T-helper 1 cell (primary cell): ENCODE measurements at regions not wholly inside any gene's neighbourhood (a gene's known extent, or its start where the extent isn't known, plus 50 kb on each side); places are given as distances from the start of the nearest gene placed in this dataset.

Experiments used
- DNase-seq, 5 donors: peaks; one replicate each; pipeline ENCODE4 v3.0.0-alpha.2; 2012 to 2020

DNA sequence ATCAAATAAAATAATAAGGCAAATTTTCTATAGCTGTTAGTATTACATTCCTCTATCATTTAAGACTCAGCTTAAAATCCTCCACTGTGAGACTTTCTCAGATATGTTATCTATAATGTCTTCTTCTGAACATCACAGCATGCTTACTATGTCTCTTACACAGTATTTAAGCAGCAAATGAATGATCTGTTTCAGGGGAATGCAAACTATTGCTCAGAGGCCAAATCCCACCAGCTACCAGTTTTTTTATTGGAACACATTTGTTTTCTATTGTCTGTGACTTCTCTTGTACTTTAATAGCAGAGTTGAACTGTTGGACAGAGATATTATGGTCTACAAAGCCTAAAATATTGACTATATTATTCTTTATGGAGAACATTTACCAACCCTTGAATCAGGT lies 59.6 kb downstream of the C3orf38 start:
- no peak for DNase-seq

DNA sequence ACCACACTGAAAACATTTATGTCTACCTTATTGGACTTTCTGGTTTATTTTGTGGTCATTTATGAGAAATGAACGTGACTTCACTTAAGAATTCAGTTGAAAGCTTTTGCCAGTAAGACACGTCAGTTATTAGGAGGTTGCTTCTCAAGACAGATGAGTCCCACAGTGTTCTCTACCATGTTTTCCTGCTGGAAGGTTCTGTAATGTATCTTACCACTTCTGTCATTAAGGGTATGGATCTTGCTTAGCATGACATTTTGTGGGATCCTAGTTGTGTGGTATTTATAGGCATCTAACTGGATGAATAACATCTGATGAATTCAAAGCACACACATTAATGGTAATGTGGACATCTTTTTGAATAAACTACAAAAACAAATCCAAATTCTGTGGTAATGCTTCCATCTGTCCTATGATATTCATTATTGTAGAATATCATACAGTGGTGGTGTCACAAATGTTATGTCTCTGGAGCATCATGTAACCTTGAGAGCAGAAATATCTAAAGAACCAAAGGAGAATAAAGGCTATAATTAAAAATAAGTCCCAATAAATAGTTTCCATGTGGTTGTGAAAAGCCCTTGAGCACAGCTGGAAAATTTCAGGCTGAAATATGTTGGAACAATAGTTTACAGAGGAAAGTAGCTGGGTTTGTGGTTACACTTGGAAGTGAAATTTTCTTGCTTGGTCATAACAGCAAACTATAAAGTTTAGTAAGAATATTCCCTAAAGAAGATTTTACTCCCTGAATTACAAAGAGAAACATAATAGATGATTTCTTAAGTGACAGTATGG lies 61.5 kb downstream of the C3orf38 start:
- no peak for DNase-seq

DNA sequence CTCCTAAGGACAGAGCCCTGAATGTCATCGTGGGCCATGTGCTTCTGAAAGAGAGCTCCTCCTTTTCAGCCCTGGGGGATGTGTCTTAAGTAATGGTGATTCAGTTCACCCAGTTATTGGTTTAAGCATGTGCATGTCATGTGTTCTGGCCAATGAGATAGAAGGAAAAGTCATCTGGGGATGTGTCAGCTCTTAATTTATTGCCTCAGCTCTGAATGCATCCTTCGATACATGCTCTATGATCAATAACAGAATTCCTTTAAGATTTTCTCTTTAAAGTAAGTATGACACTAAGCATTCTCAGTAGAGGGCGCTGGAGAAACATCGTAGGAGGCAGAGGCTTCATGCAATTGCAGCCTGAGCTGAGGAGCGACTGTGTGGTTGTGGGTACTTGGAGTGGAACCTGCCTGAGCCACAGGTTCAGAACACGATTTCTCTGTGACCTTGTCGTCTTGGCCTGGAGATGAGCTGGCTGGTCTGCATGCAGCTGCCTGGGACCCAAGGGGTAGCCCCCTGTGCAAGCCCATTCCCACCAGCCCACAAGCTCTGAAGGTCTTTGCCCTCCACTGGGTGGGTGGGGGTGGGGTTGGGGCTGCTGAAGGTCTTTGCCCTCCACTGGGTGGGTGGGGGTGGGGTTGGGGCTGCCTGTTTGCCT lies 69.5 kb downstream of the C3orf38 start:
- DNase-seq = peak in 1 of 5 donors; percentile 8

DNA sequence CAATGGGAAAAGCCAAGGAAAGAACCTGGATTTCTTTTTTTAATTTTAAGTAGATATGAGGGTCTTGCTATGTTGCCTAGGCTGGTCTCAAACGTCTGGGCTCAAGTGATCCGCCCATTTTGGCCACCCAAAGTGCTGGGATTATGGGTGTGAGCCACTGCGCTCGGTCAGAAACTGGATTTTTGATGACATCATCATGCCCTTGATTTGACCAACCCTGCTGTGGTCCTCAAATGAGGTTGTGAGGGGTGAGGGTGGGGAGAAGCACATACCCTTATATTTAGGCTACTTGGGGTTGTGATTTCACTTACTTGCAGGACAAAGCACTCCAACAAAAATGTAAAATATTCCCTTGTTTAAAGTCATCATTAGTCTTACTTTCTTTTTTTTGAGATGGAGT lies 70.4 kb downstream of the C3orf38 start:
- no peak for DNase-seq

DNA sequence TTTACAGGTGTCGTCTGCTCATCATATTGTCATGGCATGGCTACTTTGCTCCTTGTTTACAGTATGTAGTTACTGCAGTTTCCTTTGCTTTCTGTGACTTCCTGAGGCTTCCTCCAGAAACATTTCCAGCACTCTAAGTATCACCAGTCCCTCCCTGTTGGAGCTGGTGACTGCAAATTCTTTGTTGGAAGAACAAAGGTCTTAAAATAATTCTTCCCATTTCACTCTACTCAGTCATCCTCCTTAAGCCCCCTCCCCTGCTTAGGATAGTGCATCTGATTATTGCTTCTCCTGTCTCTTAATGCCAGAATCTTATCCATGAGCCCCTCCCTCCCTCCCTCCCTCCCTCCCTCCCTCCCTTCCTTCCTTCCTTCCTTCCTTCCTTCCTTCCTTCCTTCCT lies 72.0 kb downstream of the C3orf38 start:
- no peak for DNase-seq

- no peak for DNase-seq
These were observed 72.6 kb downstream of the C3orf38 start for GRCh38 chr3:88222343-88222742.

- no peak for DNase-seq
These were observed 75.7 kb downstream of the C3orf38 start for GRCh38 chr3:88225326-88226008.

GRCh38 chr3:88226910-88227309 lies 77.2 kb downstream of the C3orf38 start:
- DNase-seq = no peak

- no peak for DNase-seq
These were observed 80.9 kb downstream of the C3orf38 start for GRCh38 chr3:88230638-88231037.

DNA sequence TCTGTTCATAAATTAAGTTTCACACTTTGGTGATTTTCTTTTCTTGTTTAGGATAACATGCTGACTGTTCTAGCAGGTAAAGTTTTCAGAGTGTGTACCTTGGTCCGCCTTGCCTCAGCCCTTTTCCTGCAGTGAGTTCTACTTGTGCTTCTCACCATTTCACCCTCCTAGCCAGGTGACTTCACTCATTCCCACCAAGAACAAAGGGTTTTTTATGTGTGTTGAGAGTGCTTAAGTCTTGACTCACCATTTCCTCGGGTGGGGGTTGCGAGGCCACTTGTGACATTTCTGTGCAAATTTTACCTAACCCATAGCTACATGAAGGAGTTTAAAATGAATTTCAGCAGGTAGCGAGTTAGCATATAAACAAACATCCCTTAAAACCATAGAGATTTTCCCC lies 81.4 kb downstream of the C3orf38 start:
- no peak for DNase-seq

DNA sequence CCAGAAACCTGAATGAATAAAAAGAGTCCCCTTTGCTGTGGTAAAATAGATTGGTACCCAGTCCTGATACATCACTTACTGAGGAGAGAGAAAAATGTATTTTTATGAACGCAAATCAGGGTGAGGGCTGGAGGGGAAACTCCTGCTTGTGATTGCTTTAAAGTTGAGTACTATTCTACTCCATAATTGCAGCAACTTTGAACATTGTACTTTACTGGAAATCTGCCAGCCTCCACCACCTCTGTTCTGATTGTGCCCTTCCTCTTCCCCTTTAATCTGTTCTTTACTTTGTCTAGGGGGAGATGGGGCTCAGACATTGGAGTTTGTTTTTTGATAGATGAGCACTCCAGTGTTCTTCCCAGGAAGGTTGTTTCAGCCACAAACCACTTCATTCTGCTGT lies 81.9 kb downstream of the C3orf38 start:
- no peak for DNase-seq

- no peak for DNase-seq
These were observed 85.3 kb downstream of the C3orf38 start for GRCh38 chr3:88235102-88235501.

DNA sequence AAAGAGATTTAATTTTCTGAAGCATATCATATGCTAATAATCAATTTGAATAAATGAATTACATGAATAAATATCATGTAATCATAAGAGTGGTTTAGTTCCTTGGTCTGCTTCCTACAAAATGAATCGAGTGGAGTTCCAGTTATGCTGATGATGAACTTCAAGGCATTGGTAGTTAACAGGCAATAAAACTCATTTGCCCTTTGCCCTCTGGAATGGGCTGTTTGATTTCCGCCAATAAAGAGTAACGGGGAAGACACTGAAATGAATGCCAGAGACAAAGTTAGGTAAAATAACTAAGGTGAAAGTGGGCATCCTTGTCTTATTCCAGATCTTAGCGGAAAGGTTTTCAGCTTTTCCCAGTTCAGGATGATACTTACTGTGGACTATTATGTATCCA lies 90.1 kb downstream of the C3orf38 start:
- no peak for DNase-seq

DNA sequence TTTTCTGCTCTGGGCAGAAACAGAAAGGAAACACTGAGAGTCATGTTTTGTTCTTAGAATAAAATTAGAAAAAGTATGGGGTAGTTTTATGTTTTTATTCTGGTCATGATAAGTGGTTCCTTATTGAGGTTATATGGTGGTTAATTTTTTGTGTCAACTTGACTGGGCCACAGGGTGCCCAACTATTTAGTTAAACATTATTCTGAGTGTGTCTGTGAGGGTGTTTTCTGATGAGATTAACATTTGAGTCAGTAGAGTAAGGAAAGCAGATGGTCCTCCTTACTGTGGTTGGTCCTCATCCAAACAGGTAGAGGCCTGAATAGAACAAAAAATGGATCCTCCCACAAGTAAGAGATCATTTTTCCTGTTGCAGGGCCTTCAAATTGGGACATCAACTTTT lies 98.9 kb downstream of the C3orf38 start:
- no peak for DNase-seq

DNA sequence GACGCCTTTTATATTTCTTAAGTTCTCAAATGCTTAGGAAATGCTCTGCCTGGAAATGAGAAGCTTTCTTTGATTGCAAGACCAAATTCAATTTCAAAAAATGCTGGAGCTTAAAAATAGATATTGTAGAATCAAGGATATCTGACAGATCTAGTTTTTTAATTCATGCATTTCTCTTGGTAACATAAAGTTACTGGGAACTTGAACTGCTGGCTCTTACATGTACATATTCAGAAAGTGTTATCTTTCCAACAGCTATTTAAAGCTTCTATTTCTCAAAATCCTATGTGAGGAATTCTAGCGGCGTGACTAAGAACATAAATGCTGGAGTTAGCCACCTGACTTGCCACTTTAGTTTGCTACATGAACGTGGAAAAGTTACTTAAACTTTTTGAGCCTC lies 109.3 kb downstream of the C3orf38 start:
- no peak for DNase-seq

DNA sequence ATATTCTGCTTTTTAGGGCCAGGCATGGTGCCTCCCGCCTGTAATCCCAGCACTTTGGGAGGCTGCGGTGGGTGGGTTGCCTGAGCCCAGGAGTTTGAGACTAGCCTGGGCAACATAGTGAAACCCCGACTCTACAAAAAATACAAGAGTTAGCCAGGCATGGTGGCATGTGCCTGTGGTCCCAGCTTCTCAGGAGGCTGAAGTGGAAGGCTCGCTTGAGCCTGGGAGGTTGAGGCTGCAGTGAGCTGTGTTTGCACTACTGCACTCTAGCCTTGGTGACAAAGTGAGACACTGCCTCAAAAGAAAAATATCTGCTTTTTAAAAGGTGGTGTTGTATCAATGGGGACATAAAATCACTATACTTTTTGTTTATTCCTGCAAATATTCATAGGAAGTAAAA lies 112.8 kb downstream of the C3orf38 start:
- DNase-seq = no peak

DNA sequence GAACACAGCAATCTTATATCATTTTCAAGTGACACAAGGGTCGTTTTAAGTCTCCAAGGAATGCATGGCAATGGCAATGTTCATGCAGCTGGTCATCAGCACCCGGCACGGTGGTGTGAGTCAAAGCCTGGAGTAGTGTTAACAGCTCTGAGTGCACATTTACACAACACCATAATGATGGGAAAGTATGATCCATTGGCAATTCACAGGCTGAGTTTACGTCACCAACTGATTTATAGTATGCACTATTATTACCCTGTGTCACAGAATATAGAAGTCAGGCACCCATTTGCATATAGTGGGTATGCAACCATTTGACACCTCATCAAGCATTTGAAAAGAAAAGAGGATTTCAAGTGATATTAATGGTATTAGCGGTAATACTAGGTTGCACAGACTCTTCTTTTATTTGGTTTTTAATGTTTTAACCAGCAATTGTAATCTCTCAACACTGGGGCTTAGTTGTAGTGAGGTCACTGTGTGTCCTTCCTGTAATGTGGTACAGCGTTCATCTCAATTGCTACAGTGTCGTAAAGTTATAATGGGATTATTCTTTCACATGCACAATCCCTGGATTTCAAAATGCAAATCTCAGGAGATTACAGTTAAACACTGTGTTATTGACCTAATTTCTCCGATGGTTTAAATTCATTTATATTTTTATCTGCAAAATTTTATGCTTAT lies 113.8 kb downstream of the C3orf38 start:
- DNase-seq = no peak

DNA sequence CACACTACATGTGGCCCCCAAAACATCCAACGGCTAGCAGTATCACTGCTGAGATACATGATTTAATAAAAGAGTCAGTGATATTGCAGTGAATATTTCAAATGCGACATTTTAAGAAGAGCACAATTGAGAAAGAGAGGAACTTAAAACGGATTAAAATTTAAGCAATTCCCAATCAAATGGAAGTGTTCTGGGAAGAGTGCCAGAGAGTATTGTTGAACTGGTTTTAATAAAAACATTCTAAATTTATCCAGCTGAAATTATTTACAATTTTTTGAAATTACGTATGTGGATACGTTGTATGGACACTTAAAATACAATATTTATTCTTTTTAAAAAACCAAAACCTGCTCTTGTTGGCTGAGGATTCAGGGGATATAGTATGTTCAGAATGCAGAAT lies 117.7 kb downstream of the C3orf38 start:
- DNase-seq = no peak

DNA sequence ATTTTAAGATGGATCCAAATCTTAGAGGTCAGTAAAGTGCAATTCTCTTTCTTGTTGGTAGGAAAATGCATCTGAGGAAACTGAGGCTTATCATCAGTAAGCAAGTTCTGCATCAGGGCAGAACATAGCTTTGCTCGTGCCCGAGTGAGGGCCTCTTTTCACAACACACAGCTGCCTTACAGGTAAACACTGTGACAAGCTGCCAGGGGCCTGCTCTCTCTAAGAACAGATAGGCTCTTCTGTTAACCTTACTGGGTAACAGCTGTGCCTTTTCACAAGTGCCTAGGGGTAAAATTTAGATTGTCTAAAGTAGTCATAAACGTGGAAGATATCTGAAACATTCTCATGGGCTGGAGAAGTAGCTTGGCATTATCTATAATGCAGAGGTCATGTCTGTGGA lies 118.1 kb downstream of the C3orf38 start:
- DNase-seq = no peak

GRCh38 chr3:88280326-88280725 lies 130.6 kb downstream of the C3orf38 start:
- no peak for DNase-seq

DNA sequence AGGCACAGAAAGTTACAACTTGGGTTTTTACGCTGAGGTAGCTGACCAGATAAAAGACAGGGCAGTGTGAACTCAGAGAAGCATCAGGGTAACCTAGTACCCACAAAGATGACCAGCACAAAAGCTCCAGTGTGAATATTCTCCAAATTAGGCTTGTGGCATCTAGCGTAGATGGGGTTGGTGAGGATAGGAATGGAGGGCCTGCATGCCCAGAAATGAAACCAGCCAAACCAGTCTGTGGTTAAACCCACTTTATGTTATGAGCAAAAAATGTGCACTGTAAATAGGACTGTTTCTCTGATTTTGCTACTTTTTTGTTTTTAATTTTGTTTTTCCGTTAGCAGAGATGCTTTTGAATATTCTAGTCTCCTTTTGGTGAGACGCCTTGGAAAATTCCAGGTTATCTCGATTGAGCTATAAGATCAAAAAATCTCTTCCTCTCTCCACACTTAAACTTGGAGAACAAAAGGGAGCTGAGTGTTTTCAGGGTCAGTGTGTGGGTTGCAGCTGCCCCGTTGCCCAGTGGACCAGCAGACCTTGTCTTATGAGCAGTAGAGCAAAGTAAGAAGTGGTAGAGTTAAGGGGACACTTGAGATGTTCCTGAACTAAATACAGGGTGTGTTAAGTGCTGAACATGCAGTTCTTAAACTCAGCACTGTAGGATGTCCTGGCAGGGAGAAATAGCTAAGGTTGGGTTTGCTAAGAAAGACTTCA lies 132.9 kb downstream of the C3orf38 start:
- DNase-seq = no peak

DNA sequence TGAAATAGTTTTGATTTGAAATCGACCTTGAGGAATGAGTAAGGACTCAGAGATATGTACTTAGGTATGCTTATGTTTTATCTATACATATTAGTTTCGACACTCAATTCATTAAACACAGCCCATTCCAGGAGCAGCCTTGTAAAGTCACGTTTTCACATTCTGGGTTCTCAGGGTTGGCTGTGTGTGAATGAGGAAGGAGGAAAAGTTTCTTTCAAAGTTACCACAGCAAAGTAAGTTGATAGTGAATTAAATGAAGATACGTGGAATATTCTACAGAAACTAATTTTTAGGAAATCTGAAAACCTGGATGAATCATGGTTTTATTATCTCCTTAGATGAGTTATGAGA lies 133.5 kb downstream of the C3orf38 start:
- DNase-seq = no peak

- no peak for DNase-seq
These were observed 141.7 kb downstream of the C3orf38 start for GRCh38 chr3:88291486-88291885.
